ENCODE measurements at regions not wholly inside any gene's neighbourhood (a gene's known extent, or its start where the extent isn't known, plus 50 kb on each side); places are given as distances from the start of the nearest gene placed in this dataset.

DNA sequence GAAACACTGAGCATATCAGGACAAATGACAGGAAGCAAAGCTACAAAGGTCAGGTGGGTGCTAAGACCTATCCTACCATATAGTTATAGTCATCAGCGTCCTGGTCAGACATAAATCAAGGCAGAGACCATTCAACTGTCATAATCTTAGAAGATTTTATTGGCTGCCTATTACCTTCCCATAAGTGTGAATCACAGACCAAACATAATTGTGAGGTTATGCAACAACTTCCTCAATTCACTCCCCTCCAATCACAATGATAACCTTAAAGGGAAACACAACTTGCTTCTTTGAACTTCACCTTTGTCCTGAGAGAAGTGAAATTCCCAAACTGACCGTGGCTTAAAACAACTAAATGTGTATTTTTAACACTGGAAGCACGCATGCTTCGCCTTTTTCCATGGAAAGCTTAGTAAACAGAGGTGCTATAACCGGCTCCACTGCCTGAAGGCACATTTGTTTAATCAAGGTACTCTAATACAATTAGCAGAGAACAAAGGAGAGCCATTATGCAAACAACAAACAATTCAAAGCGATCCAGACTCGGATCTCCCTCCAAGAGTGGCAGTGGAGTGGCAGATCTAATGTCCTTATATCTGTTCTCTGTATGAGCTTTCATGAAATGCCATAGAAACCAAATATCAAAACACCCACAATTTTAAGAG lies 84.9 kb downstream of the TMEM114 start:
- Mint-ChIP-seq H3K4me3 (no peak overlapping the region), H3K36me3 (ENCODE audit: low read depth) (no peaks in the 10 kb centered on the region), H3K27me3 (ENCODE audit: low read depth, poor library complexity) (peaks cover 23% of the 10 kb centered on the region), H3K4me1 (no peaks in the 10 kb centered on the region), H3K27ac (no peak overlapping the region), H3K9me3 (peaks cover 5% of the 10 kb centered on the region)
- no peak for DNase-seq
- TF ChIP-seq, protein P1, sequence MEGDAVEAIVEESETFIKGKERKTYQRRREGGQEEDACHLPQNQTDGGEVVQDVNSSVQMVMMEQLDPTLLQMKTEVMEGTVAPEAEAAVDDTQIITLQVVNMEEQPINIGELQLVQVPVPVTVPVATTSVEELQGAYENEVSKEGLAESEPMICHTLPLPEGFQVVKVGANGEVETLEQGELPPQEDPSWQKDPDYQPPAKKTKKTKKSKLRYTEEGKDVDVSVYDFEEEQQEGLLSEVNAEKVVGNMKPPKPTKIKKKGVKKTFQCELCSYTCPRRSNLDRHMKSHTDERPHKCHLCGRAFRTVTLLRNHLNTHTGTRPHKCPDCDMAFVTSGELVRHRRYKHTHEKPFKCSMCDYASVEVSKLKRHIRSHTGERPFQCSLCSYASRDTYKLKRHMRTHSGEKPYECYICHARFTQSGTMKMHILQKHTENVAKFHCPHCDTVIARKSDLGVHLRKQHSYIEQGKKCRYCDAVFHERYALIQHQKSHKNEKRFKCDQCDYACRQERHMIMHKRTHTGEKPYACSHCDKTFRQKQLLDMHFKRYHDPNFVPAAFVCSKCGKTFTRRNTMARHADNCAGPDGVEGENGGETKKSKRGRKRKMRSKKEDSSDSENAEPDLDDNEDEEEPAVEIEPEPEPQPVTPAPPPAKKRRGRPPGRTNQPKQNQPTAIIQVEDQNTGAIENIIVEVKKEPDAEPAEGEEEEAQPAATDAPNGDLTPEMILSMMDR (IDR thresholded peaks at IDR 0.05) = no peak

DNA sequence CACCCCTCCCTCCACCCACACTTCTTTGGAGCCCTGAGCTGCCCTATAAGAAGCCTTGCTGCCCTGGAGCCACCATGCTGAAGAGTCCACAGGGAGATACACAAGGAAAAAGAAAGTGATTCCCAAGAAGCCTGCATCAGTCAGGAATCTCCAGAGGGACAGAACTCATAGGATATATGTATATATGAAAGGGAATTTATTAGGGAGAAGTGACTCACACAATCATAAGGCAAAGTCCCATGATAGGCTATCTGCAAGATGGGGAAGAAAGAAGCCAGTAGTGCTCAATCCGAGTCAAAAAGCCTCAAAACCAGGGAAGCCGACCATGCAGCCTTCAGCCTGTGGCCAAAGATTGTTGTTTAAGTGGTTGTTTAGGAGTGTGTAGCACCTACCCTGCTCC lies 87.9 kb downstream of the TMEM114 start:
- Mint-ChIP-seq H3K4me3 (no peak overlapping the region), H3K27ac (no peak overlapping the region), H3K9me3 (peaks cover 5% of the 10 kb centered on the region), H3K4me1 (no peaks in the 10 kb centered on the region), H3K27me3 (ENCODE audit: low read depth, poor library complexity) (peaks cover 23% of the 10 kb centered on the region), H3K36me3 (ENCODE audit: low read depth) (no peaks in the 10 kb centered on the region)
- TF ChIP-seq, protein P1 (IDR thresholded peaks at IDR 0.05) = no peak
- DNase-seq = no peak

DNA sequence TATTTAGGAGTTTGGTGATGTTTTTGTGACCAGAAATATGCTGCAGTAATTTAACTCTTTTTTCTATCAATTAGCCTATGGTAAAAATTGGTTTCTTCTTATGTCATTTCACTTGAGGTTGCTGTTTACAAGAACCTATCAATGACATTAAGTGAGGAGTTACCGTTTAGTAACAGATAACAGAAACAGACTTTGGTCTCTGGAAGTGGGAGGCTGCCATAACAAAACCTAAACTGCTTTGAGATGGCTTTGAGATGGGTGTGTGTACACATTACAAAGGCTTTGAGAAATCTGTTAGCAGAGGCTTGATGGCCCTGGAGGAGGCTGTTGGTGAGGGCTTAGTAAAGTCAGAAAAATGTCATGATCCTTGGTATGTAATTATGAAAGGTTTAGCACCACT lies 90.0 kb downstream of the TMEM114 start:
- no peak overlapping the region for H3K4me3 Mint-ChIP-seq
- H3K4me1 Mint-ChIP-seq = no peaks in the 10 kb centered on the region
- H3K27me3 Mint-ChIP-seq (ENCODE audit: low read depth, poor library complexity) = peaks cover 24% of the 10 kb centered on the region
- peaks cover 5% of the 10 kb centered on the region for H3K9me3 Mint-ChIP-seq
- H3K36me3 Mint-ChIP-seq (ENCODE audit: low read depth) = no peaks in the 10 kb centered on the region
- no peak for DNase-seq
- TF ChIP-seq, protein P1 (IDR thresholded peaks at IDR 0.05) = no peak
- no peak overlapping the region for H3K27ac Mint-ChIP-seq

DNA sequence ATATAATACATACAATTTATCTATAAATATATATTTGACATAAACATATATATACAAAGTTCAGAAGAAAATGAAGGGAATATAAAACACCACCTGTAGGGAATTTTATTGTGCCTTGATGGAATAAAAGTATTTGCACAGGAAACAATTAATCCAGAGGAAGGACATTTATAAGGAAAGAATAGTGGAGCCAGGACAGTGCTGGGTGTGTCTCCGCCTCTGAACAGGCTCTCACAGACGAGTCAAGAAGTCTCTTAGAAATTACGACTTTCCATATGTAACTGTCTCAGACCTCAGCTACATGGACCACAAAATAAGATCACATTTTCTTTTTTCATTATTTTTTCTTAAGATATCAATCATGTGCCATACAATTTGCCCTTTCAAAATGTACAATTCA lies 93.9 kb downstream of the TMEM114 start:
- Mint-ChIP-seq H3K27ac (no peak overlapping the region), H3K4me3 (no peak overlapping the region), H3K36me3 (ENCODE audit: low read depth) (no peaks in the 10 kb centered on the region), H3K27me3 (ENCODE audit: low read depth, poor library complexity) (peaks cover 30% of the 10 kb centered on the region), H3K9me3 (no peaks in the 10 kb centered on the region), H3K4me1 (no peaks in the 10 kb centered on the region)
- no peak for DNase-seq
- TF ChIP-seq, protein P1 (IDR thresholded peaks at IDR 0.05) = no peak

DNA sequence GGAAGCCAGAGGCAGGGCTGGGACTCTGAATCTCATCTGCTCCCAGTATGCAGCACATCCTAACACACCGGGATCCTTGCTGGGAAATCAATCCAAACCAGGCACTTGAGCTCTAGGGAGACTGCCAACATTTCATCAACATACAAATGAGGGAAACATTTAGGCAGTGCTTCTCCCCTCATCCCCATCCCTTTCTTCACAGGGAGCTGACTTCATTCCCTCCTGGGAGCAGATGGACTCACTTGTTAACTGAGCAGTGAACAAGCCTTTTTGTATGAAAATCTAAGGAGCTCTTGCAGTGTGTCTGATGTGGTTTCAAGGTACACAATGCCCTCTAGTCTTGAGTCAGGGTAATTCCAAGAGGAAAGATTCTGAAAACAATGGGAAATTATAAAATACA lies 96.3 kb downstream of the TMEM114 start:
- Mint-ChIP-seq H3K4me1 (no peaks in the 10 kb centered on the region), H3K27me3 (ENCODE audit: low read depth, poor library complexity) (peaks cover 15% of the 10 kb centered on the region), H3K4me3 (no peak overlapping the region), H3K27ac (no peak overlapping the region), H3K36me3 (ENCODE audit: low read depth) (no peaks in the 10 kb centered on the region), H3K9me3 (no peaks in the 10 kb centered on the region)
- TF ChIP-seq, protein P1 (IDR thresholded peaks at IDR 0.05) = no peak
- DNase-seq = no peak

DNA sequence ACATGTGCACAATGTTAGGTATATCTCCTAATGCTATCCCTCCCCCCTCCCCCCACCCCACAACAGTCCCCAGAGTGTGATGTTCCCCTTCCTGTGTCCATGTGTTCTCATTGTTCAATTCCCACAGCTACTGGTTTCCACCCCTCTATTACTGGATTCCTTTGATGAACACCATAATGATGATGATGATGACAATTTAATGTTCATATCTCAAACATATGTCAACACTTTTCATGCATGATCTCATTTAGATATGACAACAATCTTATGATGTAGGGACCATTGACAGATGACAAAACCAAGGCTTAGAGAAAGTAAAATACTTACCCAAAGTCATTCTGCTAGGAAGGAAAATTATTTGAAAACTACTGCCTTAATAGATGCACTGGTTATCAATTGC lies 97.6 kb downstream of the TMEM114 start:
- Mint-ChIP-seq H3K27ac (no peak overlapping the region), H3K27me3 (ENCODE audit: low read depth, poor library complexity) (peaks cover 18% of the 10 kb centered on the region), H3K4me1 (no peaks in the 10 kb centered on the region), H3K36me3 (ENCODE audit: low read depth) (no peaks in the 10 kb centered on the region), H3K4me3 (no peak overlapping the region), H3K9me3 (no peaks in the 10 kb centered on the region)
- DNase-seq = no peak
- TF ChIP-seq, protein P1 (IDR thresholded peaks at IDR 0.05) = no peak

Data from nephron progenitor cell (in vitro differentiated cells).